AG04449 (cell line): ENCODE measurements at regions not wholly inside any gene's neighbourhood (a gene's known extent, or its start where the extent isn't known, plus 50 kb on each side); places are given as distances from the start of the nearest gene placed in this dataset.

Experiments used
- CTCF ChIA-PET: fragments of 350-600 bp; formaldehyde crosslinking; extraction: SDS; loops from one replicate; lab custom pipeline; 2021; ENCODE audit warnings: antibody characterized with exemption; lab: Yijun Ruan, JAX
- POLR2A ChIA-PET: fragments of 400-600, 350-600 bp; formaldehyde crosslinking; extraction: SDS; loops from one replicate; lab custom pipeline; 2020; ENCODE audit warnings: antibody characterized with exemption, inconsistent platforms; lab: Yijun Ruan, JAX
- DNase-seq: peaks from one replicate; pipeline ENCODE4 v3.0.0-alpha.2; 2010; ENCODE audit warnings: low read depth, low spot score
- H3K4me3 ChIP-seq: 2 replicates; pipeline ENCODE4 v1.5.1; 2011; ENCODE audit warnings: low read depth, mild to moderate bottlenecking, control low read depth, low read length
- CTCF ChIP-seq: IDR thresholded peaks from one replicate; pipeline ENCODE4 v1.5.1; 2011; ENCODE audit warnings: mild to moderate bottlenecking, moderate library complexity, low read length, control low read depth, inconsistent platforms; ENCODE audit not compliant: insufficient read depth; ENCODE audit errors: missing control alignments

GRCh38 chr5:28473531-28474107, 1435.2 kb upstream of the CDH9 start:
- TF ChIP-seq CTCF = no peak
- ChIA-PET CTCF (no interaction called here), POLR2A (no interaction called here)
- no peak for DNase-seq
- H3K4me3 ChIP-seq = no peak overlapping the region

GRCh38 chr5:28468166-28468565, 1429.8 kb upstream of the CDH9 start:
- H3K4me3 ChIP-seq = no peak overlapping the region
- POLR2A ChIA-PET = no interaction called here
- CTCF ChIA-PET = no interaction called here
- no peak for TF ChIP-seq CTCF
- no peak for DNase-seq

- POLR2A ChIA-PET = no interaction called here
- DNase-seq = no peak
- CTCF ChIA-PET = no interaction called here
- H3K4me3 ChIP-seq = no peak overlapping the region
- no peak for TF ChIP-seq CTCF
Observed at GRCh38 chr5:28463728-28464127, 1425.3 kb upstream of the CDH9 start.

GRCh38 chr5:28451483-28451882, 1413.1 kb upstream of the CDH9 start:
- ChIA-PET POLR2A (no interaction called here), CTCF (no interaction called here)
- H3K4me3 ChIP-seq = no peak overlapping the region
- TF ChIP-seq CTCF = no peak
- no peak for DNase-seq

GRCh38 chr5:28450997-28451396, 1412.6 kb upstream of the CDH9 start:
- ChIA-PET CTCF (no interaction called here), POLR2A (no interaction called here)
- TF ChIP-seq CTCF = no peak
- no peak overlapping the region for H3K4me3 ChIP-seq
- no peak for DNase-seq

GRCh38 chr5:28448791-28449190, 1410.4 kb upstream of the CDH9 start:
- ChIA-PET POLR2A (no interaction called here), CTCF (no interaction called here)
- TF ChIP-seq CTCF = no peak
- no peak overlapping the region for H3K4me3 ChIP-seq
- DNase-seq = no peak
